ENCODE measurements at regions not wholly inside any gene's neighbourhood (a gene's known extent, or its start where the extent isn't known, plus 50 kb on each side); places are given as distances from the start of the nearest gene placed in this dataset.

DNA sequence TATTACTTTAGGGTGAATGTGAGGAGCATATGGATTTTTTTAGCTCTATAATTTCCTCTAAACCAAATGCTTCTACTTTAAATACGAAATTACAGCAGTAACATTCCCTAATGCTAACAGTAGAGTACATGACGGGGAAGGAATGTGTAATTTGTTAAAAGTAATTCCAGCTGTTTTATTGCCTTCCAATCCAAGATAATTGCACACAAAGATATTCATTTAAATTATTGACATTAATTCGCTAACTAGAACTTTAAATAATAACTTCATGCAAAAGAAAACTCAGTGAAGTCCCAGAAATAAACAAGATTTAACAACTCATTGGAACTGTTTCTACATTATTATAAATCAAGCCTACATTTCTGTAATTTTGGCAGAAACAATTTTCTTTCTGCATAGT is 261.4 kb upstream of the CFAP20DC start:
- no peak overlapping the region for H3K4me3 ChIP-seq (ENCODE audit: low read depth, low read length)
- TF ChIP-seq, protein P1, sequence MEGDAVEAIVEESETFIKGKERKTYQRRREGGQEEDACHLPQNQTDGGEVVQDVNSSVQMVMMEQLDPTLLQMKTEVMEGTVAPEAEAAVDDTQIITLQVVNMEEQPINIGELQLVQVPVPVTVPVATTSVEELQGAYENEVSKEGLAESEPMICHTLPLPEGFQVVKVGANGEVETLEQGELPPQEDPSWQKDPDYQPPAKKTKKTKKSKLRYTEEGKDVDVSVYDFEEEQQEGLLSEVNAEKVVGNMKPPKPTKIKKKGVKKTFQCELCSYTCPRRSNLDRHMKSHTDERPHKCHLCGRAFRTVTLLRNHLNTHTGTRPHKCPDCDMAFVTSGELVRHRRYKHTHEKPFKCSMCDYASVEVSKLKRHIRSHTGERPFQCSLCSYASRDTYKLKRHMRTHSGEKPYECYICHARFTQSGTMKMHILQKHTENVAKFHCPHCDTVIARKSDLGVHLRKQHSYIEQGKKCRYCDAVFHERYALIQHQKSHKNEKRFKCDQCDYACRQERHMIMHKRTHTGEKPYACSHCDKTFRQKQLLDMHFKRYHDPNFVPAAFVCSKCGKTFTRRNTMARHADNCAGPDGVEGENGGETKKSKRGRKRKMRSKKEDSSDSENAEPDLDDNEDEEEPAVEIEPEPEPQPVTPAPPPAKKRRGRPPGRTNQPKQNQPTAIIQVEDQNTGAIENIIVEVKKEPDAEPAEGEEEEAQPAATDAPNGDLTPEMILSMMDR (IDR thresholded peaks at IDR 0.05; ENCODE audit: insufficient read depth, low read depth, low read length, missing control alignments): no peak
- DNase-seq (ENCODE audit: low read depth): no peak

GRCh38 chr3:59310736-59311135 is 260.9 kb upstream of the CFAP20DC start:
- no peak for DNase-seq (ENCODE audit: low read depth)
- no peak overlapping the region for H3K4me3 ChIP-seq (ENCODE audit: low read depth, low read length)
- TF ChIP-seq, protein P1 (IDR thresholded peaks at IDR 0.05; ENCODE audit: insufficient read depth, low read depth, low read length, missing control alignments): no peak

- DNase-seq (ENCODE audit: low read depth): no peak
- no peak overlapping the region for H3K4me3 ChIP-seq (ENCODE audit: low read depth, low read length)
- TF ChIP-seq, protein P1 (IDR thresholded peaks at IDR 0.05; ENCODE audit: insufficient read depth, low read depth, low read length, missing control alignments): no peak
These were observed 258.9 kb upstream of the CFAP20DC start for GRCh38 chr3:59308684-59309083.

- no peak overlapping the region for H3K4me3 ChIP-seq (ENCODE audit: low read depth, low read length)
- no peak for DNase-seq (ENCODE audit: low read depth)
- TF ChIP-seq, protein P1 (IDR thresholded peaks at IDR 0.05; ENCODE audit: insufficient read depth, low read depth, low read length, missing control alignments): no peak
These were observed 258.2 kb upstream of the CFAP20DC start for GRCh38 chr3:59308001-59308400.

DNA sequence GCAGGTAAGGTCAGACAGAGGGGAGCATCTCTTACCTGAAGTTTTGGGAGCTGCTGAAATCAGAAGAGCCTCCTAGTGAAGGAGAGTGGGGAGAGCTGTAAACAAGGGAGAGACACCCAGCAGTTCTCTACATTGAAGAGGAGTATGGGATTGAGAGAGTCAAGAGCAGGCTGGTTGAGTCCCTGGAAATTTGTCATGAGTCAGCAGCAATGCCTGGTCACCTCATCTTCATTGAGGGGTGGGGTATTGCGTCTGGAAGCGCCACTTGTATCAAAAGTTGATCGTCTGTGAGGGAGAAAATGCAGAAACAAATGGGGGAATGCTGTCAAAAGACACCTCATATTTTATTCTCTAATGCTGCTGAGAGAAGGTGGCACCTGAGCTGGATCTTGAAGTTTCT is 256.6 kb upstream of the CFAP20DC start:
- TF ChIP-seq, protein P1 (IDR thresholded peaks at IDR 0.05; ENCODE audit: insufficient read depth, low read depth, low read length, missing control alignments): no peak
- H3K4me3 ChIP-seq (ENCODE audit: low read depth, low read length): no peak overlapping the region
- no peak for DNase-seq (ENCODE audit: low read depth)

DNA sequence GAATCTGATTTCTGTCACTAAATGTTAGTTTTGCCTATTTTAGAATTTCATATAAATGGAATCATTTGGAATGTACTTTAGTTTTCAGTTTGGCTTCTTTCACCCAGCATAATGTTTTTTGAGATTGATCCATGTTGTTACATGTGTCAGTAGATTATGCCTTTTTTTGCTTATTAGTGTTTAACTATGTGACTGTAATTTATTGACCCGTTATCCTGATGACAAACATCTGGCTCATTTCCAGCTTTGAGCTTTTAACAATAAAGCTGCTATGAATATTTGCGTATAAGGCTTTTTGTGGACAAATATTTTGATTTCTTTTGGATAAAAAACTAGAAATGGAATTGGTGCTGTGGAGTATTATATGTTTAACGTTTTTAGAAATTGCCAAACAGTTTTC is 254.5 kb upstream of the CFAP20DC start:
- TF ChIP-seq, protein P1 (IDR thresholded peaks at IDR 0.05; ENCODE audit: insufficient read depth, low read depth, low read length, missing control alignments): no peak
- no peak for DNase-seq (ENCODE audit: low read depth)
- H3K4me3 ChIP-seq (ENCODE audit: low read depth, low read length): no peak overlapping the region

DNA sequence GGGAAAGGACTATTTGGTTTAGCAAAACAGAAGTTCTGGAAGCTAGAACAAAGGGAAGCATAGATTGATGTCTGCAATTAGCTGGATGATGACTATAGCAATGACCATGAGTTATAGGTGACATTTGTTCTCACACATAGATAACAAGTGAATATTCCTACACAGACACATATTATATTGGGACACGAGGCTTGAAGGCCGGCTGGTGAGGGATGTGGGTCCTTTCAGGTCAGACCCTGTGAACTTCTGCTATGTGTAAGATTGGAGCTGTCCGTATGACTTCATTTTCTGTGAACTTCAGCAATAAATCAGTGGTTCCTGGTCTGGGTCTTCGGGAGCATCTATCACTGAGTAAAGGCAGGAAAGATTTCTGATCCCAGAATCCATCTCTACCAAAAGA is 253.6 kb upstream of the CFAP20DC start:
- DNase-seq (ENCODE audit: low read depth): no peak
- TF ChIP-seq, protein P1 (IDR thresholded peaks at IDR 0.05; ENCODE audit: insufficient read depth, low read depth, low read length, missing control alignments): no peak
- H3K4me3 ChIP-seq (ENCODE audit: low read depth, low read length): no peak overlapping the region

All from GM12865 (cell line).